Peyer's patch (tissue), 4 donors: ENCODE measurements at regions not wholly inside any gene's neighbourhood (a gene's known extent, or its start where the extent isn't known, plus 50 kb on each side); places are given as distances from the start of the nearest gene placed in this dataset.

Experiments used
- DNase-seq, 3 donors: peaks; one replicate each; pipeline ENCODE4 v3.0.0-alpha.2; 2017 to 2019
- H3K27ac ChIP-seq, 4 donors: fragments of 200-600 bp; sonication (generic); one replicate each; pipeline ENCODE4 v1.5.1; 2016 to 2019
- H3K27me3 ChIP-seq, 2 donors: fragments of 200-600 bp; sonication (generic); one replicate each; pipeline ENCODE4 v1.5.1; 2019
- H3K36me3 ChIP-seq, 3 donors: fragments of 200-600 bp; sonication (generic); one replicate each; pipeline ENCODE4 v1.5.1; 2016 to 2019
- H3K4me1 ChIP-seq, 4 donors: fragments of 200-600 bp; sonication (generic); one replicate each; pipeline ENCODE4 v1.5.1; 2016 to 2019
- H3K4me3 ChIP-seq, 4 donors: fragments of 200-600 bp; sonication (generic); 1 replicate in 3 of 4; 2 replicates in 1 of 4; pipeline ENCODE4 v1.5.1; 2016 to 2019; ENCODE audit warnings: mild to moderate bottlenecking in 1 of 4
- H3K9me3 ChIP-seq, 4 donors: fragments of 200-600 bp; sonication (generic); one replicate each; pipeline ENCODE4 v1.5.1; 2016 to 2019; ENCODE audit warnings: mild to moderate bottlenecking in 1 of 4
- CTCF ChIP-seq, 6 experiments: fragments of 450-650 bp in 4 of 6; fragments of 200-600 bp in 2 of 6; sonication (generic) in 1 of 6; IDR thresholded peaks; one replicate each; pipeline ENCODE4 v1.5.1; 2017 to 2019; ENCODE audit warnings: antibody characterized with exemption in 6 of 6, mild to moderate bottlenecking in 3 of 6, moderate library complexity in 1 of 6
- POLR2A ChIP-seq, 2 donors: fragments of 450-650 bp; IDR thresholded peaks; one replicate each; pipeline ENCODE4 v1.5.1; 2017; ENCODE audit warnings: antibody characterized with exemption in 2 of 2, mild to moderate bottlenecking in 2 of 2, moderate library complexity in 2 of 2

GRCh38 chr16:85245307-85246172 is 133.3 kb upstream of the CIBAR2 start:
- Histone ChIP-seq H3K9me3 (no peaks in the 10 kb centered on the region), H3K27me3 (no peaks in the 10 kb centered on the region), H3K36me3 (no peaks in the 10 kb centered on the region), H3K4me1 (no peaks in the 10 kb centered on the region), H3K4me3 (no peak overlapping the region), H3K27ac (no peak overlapping the region)
- DNase-seq: peak in 1 of 3 donors; percentile 74
- peak; percentile 24 to 80 (median 68) for TF ChIP-seq CTCF (IDR thresholded peaks at IDR 0.05)
- TF ChIP-seq POLR2A (IDR thresholded peaks at IDR 0.05): no peak

GRCh38 chr16:85246473-85246872 is 134.2 kb upstream of the CIBAR2 start:
- no peaks in the 10 kb centered on the region for H3K36me3 ChIP-seq
- H3K27ac ChIP-seq: no peak overlapping the region
- no peaks in the 10 kb centered on the region for H3K27me3 ChIP-seq
- no peaks in the 10 kb centered on the region for H3K9me3 ChIP-seq
- TF ChIP-seq CTCF (IDR thresholded peaks at IDR 0.05) (no peak), POLR2A (IDR thresholded peaks at IDR 0.05) (no peak)
- no peaks in the 10 kb centered on the region for H3K4me1 ChIP-seq
- no peak overlapping the region for H3K4me3 ChIP-seq
- DNase-seq: no peak

- TF ChIP-seq CTCF (IDR thresholded peaks at IDR 0.05): no peak
- no peak for TF ChIP-seq POLR2A (IDR thresholded peaks at IDR 0.05)
These were observed 134.7 kb upstream of the CIBAR2 start for GRCh38 chr16:85246973-85247372.

GRCh38 chr16:85248342-85248741 is 136.1 kb upstream of the CIBAR2 start:
- Histone ChIP-seq H3K4me3 (no peak overlapping the region), H3K27ac (no peak overlapping the region), H3K4me1 (no peaks in the 10 kb centered on the region), H3K9me3 (no peaks in the 10 kb centered on the region), H3K36me3 (no peaks in the 10 kb centered on the region), H3K27me3 (no peaks in the 10 kb centered on the region)
- TF ChIP-seq CTCF (IDR thresholded peaks at IDR 0.05) (no peak), POLR2A (IDR thresholded peaks at IDR 0.05) (no peak)
- no peak for DNase-seq

More at GRCh38 chr16:85246973-85247372, 134.7 kb upstream of the CIBAR2 start:
- H3K4me1 ChIP-seq: no peaks in the 10 kb centered on the region
- DNase-seq: no peak
- no peaks in the 10 kb centered on the region for H3K27me3 ChIP-seq
- no peaks in the 10 kb centered on the region for H3K9me3 ChIP-seq
- no peak overlapping the region for H3K4me3 ChIP-seq
- H3K36me3 ChIP-seq: no peaks in the 10 kb centered on the region
- H3K27ac ChIP-seq: no peak overlapping the region

- TF ChIP-seq CTCF (IDR thresholded peaks at IDR 0.05): no peak
- no peak for TF ChIP-seq POLR2A (IDR thresholded peaks at IDR 0.05)
- Histone ChIP-seq H3K9me3 (no peaks in the 10 kb centered on the region), H3K4me3 (no peak overlapping the region), H3K36me3 (no peaks in the 10 kb centered on the region), H3K27ac (no peak overlapping the region), H3K4me1 (no peaks in the 10 kb centered on the region), H3K27me3 (no peaks in the 10 kb centered on the region)
- no peak for DNase-seq
These were observed 136.6 kb upstream of the CIBAR2 start for GRCh38 chr16:85248857-85249256.
